NCI-H446 treated with DMSO at 0.1 percent for 48 hours (cell line): ENCODE measurements at regions not wholly inside any gene's neighbourhood (a gene's known extent, or its start where the extent isn't known, plus 50 kb on each side); places are given as distances from the start of the nearest gene placed in this dataset.

Experiments
- DNase-seq: peaks from one replicate; lab custom pipeline; 2025; lab: John Stamatoyannopoulos, UW

- DNase-seq, result no peak
Observed at GRCh38 chr6:6919173-6919572, 188.6 kb upstream of the RREB1 start.

GRCh38 chr6:6920114-6920986 is 187.4 kb upstream of the RREB1 start:
- no peak for DNase-seq

GRCh38 chr6:6920987-6921313 is 186.8 kb upstream of the RREB1 start:
- DNase-seq, result no peak

DNA sequence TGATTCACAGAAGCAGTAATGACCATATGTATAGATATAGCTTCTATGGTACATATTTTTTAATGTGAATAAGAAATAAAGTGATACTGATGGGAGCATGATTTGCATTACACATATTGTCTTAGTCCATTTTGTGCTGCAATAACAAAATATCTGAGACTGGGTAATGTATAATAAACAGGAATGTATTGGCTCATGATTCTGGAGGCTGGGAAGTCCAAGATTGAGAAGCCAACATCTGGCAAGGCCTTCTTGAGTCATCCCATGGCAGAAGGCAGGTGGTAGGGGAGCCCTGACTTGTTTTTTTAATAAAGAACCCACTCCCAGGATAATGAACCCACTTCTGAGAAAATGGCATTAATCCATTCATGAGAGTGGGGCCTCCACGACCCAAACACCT is 185.6 kb upstream of the RREB1 start:
- no peak for DNase-seq

DNA sequence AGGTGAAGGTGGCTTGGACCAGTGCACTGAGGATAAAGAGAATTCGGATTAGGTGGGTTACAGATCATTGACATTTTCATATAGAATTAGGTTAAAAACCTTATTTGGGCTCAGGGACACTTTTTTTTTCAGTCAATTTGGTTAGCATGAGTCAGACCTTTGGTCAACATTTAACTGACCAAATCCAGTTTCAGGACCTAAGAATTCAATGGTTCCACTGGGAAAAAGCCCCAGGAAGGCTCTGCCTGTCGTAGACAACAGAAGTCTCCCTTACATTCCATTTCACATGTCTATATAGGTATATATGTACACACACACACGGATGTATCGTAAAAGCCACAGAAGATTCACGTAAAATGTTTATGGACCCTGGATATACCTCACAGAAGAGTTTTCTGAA is 184.2 kb upstream of the RREB1 start:
- DNase-seq, result no peak

DNA sequence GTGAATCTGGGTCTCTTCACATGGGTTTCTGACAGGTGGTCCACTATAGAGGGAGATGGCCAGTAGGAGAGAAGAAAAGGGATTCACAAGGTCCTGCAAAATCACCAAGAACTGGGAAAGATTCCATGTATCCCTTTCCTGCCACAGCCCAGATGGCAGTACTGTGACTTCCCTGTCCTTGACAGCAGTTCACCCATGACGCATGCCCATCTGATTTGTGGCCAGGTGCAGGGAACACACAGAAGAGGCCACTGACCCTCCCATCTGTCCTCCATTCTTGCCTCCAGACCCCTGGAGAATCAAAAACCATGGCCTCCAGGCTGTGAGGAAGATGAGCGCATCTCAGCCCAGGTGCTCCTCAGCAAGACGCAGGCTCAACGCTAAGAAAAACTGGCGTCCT is 183.1 kb upstream of the RREB1 start:
- no peak for DNase-seq

GRCh38 chr6:6925391-6926164 is 182.2 kb upstream of the RREB1 start:
- DNase-seq, result no peak

DNA sequence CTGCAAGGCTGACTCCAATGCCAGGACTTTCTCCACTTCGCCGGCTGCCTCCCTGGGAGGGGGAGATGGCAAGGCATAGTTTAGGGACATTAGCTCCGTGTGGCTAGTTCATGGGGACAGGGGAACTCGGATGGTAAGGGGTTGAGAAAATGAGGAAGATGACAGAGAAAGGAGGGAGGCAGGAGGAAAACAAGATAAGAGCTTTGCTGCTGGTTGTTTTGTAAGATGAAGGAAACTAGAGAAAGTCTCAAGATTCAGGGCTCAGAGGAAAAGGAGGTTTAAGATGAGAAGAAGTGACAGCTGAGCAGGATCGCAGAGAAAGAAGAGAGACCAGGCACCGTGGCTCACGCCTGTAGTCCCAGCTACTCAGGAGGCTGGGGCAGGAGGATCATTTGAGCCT is 180.9 kb upstream of the RREB1 start:
- no peak for DNase-seq

DNA sequence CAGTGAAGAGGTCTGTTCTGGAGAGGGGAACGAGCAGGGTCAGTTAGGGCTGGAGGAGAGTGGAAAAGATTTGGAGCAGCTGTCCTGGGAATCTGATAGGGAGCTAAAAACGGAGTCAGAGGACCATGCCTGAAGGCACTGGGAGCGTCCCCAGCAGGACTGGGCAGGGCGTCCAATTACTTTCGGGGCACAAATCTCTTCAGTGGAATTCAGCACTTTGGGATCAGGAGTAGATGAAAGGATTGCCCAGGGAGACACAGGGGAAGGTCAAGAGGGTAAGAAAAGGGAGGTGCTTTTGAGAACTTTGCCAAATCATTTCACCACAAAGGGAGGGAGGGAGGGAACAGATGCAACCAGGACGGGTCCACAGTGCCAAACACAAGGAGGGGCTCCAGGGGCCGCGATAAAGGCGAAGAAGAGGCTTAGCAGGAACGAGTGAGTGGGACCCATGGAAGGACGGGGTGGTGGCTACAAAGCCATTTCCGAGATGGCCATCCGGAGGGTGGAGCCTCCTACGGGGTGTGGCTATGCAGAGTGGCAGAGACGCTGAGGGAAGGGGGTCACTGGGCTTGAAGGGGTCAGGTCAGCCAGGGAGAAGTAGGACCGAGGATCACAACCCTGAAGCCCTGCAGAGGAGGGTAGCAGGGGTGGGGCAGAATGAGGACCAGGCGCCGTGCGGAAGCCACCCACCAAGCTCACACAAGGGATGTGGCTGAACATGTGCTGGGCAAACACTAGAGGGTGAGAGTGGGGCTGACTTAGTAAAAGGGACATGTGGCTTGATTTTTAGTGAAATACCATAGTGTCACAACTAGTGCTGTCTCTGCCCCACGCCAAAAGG is 180.0 kb upstream of the RREB1 start:
- no peak for DNase-seq

DNA sequence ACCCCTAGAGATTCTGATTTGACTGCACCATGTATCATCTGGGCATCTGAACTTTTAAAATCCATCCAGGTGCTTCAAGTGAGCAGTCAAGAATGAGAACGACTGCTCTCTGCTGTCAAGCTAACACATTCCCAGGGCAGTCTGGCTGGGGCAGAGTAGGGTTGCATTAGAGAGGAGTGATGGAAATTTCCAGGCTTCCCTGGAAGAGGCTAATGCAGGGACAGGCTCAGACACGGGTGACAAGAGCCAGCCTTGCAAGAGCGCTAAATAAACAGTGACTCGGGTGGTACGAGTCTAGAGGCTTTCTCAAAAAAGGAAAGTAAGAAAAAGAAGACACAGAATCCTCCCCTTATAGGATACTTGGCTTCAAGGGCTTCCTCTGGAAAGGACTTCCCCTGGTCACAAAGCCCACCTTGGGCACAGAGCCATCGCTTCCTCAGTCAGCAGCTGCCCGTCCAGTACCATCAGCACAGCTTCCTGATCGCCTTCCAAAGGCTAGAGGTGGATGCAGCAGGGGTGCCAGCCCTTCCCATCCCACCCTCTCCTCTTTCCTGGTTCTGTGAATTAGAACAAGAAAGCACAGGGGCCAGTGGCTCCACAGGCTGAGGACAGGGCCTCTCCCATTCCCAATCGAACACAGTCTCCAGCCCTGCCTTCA is 177.4 kb upstream of the RREB1 start:
- no peak for DNase-seq

DNA sequence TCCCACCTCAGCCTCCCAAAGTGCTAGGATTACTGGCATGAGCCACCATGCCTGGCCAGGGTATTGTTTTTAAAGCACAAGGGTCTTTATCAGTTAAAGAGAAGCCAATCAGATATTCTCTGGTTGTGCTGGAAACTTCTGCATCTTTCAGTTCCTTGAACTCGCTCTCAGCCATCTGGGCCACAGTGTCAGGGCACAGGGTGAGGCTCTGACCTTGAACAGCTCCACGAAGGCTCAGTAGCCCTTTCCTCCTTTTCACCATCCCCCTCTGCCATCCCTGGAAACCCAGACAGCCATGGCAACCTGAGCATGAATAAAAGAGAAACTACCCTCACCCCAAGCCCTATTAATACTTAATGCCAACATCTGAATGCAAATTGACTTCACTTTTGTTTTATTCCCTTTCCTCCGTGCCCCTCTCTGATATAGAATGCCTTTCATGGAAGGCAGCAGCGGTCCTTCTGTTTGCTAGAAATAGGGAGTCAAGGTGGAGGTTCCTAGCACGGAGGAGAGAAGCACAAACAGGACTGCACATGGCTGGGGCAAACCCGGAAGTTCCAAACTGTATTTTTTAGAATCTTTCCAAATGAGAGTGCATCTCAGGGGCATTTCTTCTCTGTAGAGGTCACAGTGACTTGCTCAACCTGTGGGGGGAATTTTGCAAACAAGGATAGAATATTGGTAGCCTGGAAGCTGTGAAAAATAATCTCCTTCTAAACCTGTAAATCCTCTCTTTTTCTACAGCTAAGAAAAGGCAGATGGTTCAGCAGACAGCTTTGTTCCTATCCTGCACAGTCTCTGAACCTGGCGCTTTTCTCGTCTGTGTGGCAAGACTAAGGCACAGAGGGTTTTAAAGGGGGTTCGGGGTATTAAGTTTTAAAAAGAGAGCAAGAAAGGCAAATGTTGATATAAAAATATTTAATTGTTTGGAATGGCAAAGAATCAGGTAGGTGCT is 176.4 kb upstream of the RREB1 start:
- no peak for DNase-seq

DNA sequence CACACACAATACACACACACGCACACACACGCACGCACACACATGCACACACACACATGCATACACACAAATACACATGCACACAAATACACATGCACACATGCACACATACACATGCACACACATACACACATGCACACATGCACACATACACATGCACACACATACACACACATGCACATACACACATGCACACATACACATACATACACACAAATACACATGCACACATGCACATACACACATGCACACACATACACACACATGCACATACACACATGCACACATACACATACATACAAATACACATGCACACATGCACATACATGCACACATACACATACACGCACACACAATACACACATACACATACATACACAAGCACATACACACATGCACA is 175.4 kb upstream of the RREB1 start:
- no peak for DNase-seq

DNA sequence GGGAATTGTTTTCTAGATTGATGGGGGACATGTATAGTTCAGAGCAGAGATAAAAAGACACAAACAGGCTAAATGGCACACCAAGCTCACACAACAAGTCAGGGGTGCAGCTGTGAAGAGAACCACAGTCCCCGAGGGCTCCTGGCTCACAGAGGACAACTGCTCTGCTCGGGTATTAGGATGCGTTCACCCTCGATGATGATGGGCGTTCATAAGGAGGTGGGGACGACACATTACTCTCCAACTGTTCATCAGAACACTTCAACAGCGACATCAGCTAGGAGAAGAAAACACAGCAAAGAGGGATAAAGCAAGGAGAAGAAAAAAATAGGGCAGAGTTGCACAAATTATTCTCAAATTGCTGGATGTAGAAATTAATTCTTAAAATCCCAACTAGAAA is 174.8 kb upstream of the RREB1 start:
- DNase-seq, result no peak

DNA sequence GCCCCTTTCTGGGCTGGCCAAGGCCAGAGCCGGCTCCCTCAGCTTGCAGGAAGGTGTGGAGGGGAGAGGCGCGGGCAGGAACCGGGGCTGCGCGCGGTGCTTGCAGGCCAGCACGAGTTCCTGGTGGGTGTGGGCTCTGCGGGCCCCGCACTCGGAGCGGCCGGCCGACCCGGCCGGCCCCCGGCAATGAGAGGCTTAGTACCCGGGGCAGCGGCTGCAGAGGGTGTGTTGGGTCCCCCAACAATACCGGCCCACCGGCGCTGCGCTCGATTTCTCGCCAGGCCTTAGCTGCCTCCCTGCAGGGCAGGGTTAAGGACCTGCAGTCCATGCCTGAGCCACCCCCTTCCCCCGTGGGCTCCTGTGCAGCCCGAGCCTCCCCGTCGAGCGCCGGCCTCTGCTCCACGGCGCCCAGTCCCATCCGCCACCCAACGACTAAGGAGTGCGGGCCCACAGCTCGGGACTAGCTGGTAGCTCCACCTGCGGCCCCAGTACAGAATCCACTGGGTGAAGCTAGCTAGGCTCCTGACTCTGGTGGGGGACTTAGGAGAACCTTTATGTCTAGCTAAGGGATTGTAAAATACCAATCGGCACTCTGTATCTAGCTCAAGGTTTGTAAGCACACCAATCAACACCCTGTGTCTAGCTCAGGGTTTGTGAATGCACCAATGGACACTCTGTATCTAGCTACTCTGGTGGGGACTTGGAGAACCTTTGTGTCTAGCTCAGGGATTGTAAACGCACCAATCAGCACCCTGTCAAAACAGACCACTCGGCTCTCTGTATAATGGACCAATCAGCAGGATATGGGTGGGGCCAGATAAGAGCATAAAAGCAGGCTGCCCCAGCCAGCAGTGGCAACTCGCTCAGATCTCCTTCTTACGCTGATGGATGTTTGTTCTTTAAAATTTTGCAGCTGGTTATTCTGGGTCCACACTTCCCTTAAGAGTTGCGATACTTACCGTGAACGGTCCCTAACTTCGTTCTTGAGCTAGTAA is 167.4 kb upstream of the RREB1 start:
- no peak for DNase-seq

GRCh38 chr6:6941201-6941600 is 166.6 kb upstream of the RREB1 start:
- DNase-seq, result no peak

GRCh38 chr6:6942091-6942490 is 165.7 kb upstream of the RREB1 start:
- DNase-seq, result no peak

GRCh38 chr6:6942831-6943230 is 164.9 kb upstream of the RREB1 start:
- DNase-seq, result no peak

GRCh38 chr6:6943421-6943820 is 164.3 kb upstream of the RREB1 start:
- DNase-seq, result no peak
